ENCODE measurements at regions not wholly inside any gene's neighbourhood (a gene's known extent, or its start where the extent isn't known, plus 50 kb on each side); places are given as distances from the start of the nearest gene placed in this dataset.

DNA sequence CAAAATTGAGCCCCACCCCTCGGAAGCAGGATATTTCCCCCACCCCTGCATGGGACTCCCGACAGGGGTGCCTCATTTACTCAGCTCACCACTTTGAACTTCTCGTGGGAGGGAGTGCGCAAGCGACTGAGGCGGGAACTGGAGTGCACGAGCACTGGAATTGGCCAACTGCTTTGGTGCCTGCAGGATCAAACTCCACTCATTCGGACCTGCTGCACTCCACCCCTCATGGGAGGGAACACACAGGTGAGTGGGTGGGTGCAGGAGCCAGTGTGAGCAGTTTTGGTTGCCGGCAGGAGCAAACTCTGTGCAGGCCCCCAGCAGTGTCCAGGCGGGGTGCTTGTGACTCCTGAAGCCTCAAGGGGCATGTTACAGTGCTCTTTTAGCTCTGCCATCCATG lies 301.2 kb downstream of the TUSC1 start:
- no peak for TF ChIP-seq POLR2A (IDR thresholded peaks at IDR 0.05; ENCODE audit: low read length)
- no peak for TF ChIP-seq GATA1 (IDR thresholded peaks at IDR 0.05; ENCODE audit: low read depth, low read length)
